ENCODE measurements at regions not wholly inside any gene's neighbourhood (a gene's known extent, or its start where the extent isn't known, plus 50 kb on each side); places are given as distances from the start of the nearest gene placed in this dataset.

DNA sequence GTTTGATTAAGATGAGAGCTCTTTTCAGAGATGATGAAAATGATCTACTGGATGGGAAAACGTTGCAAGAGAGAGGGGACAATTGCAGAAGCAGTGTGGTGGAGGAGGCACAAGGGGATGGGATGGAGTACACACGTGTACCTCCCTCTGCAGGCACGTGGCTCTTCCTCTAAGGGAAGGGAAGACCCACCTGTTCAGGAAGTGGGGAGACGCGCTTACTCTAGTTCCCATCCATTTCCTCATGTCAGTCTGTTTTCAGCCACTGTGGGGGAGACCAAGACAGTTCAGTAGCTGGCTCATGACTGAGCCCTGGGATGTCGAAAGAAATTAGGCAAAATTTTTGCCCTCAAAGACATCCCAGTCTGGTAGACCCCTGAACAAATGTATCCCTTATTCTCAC lies 619.2 kb upstream of the CLINT1 start:
- H3K4me3 ChIP-seq (ENCODE audit: low read depth, low read length) = no peak overlapping the region
- TF ChIP-seq CTCF (conservative IDR thresholded peaks at IDR 0.05; ENCODE audit: low read depth, low read length) = no peak
- DNase-seq (ENCODE audit: low read depth) = no peak

GRCh38 chr5:158477214-158477613 lies 618.3 kb upstream of the CLINT1 start:
- no peak for TF ChIP-seq CTCF (conservative IDR thresholded peaks at IDR 0.05; ENCODE audit: low read depth, low read length)
- DNase-seq (ENCODE audit: low read depth) = no peak
- H3K4me3 ChIP-seq (ENCODE audit: low read depth, low read length) = no peak overlapping the region

DNA sequence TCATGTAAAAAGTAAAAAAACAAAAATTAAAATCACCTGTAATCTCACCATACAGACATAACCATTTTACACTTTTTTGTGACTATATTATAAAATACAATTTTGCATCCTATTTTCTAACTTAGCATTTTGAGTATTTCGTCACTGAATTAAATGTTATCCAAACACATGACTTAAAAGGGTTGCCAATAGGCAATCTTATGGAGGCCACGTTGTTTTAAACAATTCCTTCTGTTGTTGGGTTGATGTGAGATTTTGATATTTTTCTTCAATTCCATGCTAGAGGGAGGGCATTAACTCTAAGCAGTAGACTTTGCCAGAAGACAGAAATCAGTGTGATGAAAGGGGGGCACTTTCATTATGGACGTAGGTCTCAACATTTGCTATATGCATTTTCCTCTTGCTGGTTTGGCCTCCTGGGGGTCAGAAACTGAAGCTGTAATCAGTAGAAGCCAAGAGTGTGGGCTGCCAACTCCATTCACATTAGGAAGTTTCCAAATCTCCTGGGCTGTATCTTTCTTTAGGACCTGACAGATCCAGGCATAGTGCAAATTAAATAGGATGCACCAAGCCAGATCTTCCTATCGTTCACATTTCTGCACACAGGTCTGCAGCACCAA lies 614.2 kb upstream of the CLINT1 start:
- H3K4me3 ChIP-seq (ENCODE audit: low read depth, low read length) = no peak overlapping the region
- DNase-seq (ENCODE audit: low read depth) = no peak
- no peak for TF ChIP-seq CTCF (conservative IDR thresholded peaks at IDR 0.05; ENCODE audit: low read depth, low read length)

- no peak for DNase-seq (ENCODE audit: low read depth)
- H3K4me3 ChIP-seq (ENCODE audit: low read depth, low read length) = no peak overlapping the region
- TF ChIP-seq CTCF (conservative IDR thresholded peaks at IDR 0.05; ENCODE audit: low read depth, low read length) = no peak
Measured at GRCh38 chr5:158471535-158471924, 612.6 kb upstream of the CLINT1 start.

DNA sequence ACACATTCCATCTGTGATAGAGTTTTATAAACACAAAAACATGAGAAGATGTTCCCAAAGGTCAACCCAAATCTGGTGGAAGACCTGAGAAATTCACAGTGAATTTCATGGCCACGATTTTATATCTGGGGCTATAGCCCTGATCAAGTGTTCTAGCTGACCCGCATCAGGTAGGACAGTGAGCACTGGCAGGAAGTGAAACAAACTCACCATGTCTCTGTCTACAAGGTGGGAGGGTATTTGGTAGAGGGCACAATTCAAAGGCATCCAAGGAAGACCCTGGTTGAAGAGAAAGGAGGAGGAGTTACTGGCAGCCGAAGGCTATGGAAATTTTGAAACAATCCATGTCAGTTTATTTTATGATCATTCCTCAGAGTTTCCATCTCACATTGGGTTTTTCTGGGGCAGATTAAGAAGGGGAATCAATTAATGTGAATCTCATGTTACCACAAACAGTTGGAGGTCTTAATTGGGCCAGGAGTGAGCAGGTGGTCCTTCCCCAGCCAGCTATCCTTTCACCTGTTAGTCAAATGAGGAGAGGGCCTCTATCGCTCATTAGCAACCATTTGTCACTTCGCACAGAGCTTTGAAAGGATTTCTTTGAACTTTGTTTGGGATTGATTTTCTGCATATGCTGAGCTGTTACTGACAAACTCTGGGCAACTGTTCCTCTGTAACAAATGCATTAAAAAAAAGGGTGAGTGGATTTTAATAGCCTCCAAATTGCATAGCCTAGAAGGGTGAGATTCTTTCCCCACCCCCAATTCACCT lies 612.0 kb upstream of the CLINT1 start:
- no peak for DNase-seq (ENCODE audit: low read depth)
- no peak for TF ChIP-seq CTCF (conservative IDR thresholded peaks at IDR 0.05; ENCODE audit: low read depth, low read length)
- no peak overlapping the region for H3K4me3 ChIP-seq (ENCODE audit: low read depth, low read length)

- no peak for TF ChIP-seq CTCF (conservative IDR thresholded peaks at IDR 0.05; ENCODE audit: low read depth, low read length)
- DNase-seq (ENCODE audit: low read depth) = no peak
- no peak overlapping the region for H3K4me3 ChIP-seq (ENCODE audit: low read depth, low read length)
Measured at GRCh38 chr5:158468444-158468843, 609.5 kb upstream of the CLINT1 start.

GRCh38 chr5:158466191-158466590 lies 607.2 kb upstream of the CLINT1 start:
- no peak for TF ChIP-seq CTCF (conservative IDR thresholded peaks at IDR 0.05; ENCODE audit: low read depth, low read length)
- no peak for DNase-seq (ENCODE audit: low read depth)
- no peak overlapping the region for H3K4me3 ChIP-seq (ENCODE audit: low read depth, low read length)
